GM12865 (cell line): ENCODE measurements at regions not wholly inside any gene's neighbourhood (a gene's known extent, or its start where the extent isn't known, plus 50 kb on each side); places are given as distances from the start of the nearest gene placed in this dataset.
"Not testable (repeated sequence)": the region's sequence is repeated elsewhere in the genome, so short reads cannot be mapped to it uniquely, and the experiment has no call there.

Experiments used
- DNase-seq: peaks from one replicate; pipeline ENCODE4 v3.0.0; 2010; ENCODE audit warnings: low read depth
- H3K4me3 ChIP-seq: 2 replicates; pipeline ENCODE4 v1.5.1; 2011; ENCODE audit warnings: mild to moderate bottlenecking, low read depth, low read length, control low read depth
- TF ChIP-seq, protein P1 (sequence below): IDR thresholded peaks from 2 replicates; pipeline ENCODE4 v1.5.1; 2011; ENCODE audit warnings: low read length, control low read depth, low read depth, inconsistent platforms; ENCODE audit not compliant: insufficient read depth; ENCODE audit errors: missing control alignments

DNA sequence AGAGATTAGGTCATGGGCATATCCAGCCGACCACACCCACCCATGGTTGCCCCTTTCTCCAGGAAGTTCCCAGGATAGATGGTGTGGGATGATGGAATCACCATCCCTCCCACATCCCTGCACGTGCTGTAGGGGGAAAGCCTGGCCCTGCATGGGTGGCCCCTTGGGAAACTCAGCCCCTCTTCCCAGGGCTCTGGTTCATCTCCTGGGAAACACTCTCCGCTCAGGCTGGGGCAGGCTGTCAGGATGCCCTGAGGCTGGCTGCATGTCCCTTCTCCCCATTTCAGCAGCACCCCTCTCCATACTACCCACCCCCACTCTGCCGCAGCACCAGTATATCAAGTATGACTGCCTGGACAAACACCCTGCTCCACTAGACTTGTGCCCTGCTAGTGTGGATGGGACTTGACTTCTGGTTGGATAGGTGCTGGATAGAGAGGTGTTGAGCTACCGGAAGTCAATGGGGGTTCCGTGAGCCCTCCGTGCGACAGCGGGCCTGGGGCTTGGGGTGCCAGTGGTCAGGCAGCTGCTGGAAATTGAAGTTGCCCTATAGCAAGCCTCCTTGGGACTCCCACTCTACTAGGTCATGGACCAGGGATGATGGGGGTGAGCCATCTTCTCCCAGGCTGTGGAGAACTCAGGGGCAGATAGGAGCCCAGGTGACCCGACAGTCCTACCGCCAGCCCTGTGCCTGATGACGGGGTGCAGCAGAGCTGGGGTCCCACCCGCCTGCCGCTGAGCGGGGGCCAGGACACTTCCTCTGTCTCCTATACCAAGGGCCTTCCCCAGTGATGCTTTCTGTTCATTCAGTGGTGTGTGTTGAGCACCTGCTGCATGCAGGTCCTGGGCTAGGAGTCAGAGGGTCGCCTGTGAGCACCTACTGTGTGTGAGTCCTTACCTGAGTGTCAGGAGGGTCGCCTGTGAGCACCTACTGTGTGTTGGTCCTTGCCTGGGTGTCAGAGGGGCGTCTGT, 69.4 kb upstream of the COL5A1 start:
- no peak overlapping the region for H3K4me3 ChIP-seq
- TF ChIP-seq, protein P1, sequence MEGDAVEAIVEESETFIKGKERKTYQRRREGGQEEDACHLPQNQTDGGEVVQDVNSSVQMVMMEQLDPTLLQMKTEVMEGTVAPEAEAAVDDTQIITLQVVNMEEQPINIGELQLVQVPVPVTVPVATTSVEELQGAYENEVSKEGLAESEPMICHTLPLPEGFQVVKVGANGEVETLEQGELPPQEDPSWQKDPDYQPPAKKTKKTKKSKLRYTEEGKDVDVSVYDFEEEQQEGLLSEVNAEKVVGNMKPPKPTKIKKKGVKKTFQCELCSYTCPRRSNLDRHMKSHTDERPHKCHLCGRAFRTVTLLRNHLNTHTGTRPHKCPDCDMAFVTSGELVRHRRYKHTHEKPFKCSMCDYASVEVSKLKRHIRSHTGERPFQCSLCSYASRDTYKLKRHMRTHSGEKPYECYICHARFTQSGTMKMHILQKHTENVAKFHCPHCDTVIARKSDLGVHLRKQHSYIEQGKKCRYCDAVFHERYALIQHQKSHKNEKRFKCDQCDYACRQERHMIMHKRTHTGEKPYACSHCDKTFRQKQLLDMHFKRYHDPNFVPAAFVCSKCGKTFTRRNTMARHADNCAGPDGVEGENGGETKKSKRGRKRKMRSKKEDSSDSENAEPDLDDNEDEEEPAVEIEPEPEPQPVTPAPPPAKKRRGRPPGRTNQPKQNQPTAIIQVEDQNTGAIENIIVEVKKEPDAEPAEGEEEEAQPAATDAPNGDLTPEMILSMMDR = no peak

GRCh38 chr9:134574686-134575085, 66.9 kb upstream of the COL5A1 start:
- H3K4me3 ChIP-seq, DNase-seq: not testable (repeated sequence)

More for the DNA sequence above, 69.4 kb upstream of the COL5A1 start:
- peak; percentile 9 for DNase-seq

- TF ChIP-seq, protein P1 = no peak
These were observed 66.3 kb upstream of the COL5A1 start for GRCh38 chr9:134575103-134575900.

DNA sequence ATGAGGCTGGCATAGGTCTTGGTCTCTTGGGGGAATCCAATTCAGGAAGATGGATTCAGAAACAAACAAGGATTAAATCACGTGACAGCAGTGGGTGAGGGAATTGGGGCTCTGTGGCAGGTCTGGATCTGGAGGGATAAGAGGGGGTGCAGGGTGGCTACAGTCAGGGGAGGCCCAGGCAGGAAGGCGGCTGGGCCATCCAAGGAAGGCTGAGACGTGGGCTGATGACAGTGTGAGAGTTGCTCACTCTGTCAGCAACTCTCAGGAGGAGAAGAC, 65.8 kb upstream of the COL5A1 start:
- DNase-seq = no peak
- TF ChIP-seq, protein P1 = no peak
- H3K4me3 ChIP-seq = no peak overlapping the region

More at GRCh38 chr9:134575103-134575900, 66.3 kb upstream of the COL5A1 start:
- no peak overlapping the region for H3K4me3 ChIP-seq
- no peak for DNase-seq

DNA sequence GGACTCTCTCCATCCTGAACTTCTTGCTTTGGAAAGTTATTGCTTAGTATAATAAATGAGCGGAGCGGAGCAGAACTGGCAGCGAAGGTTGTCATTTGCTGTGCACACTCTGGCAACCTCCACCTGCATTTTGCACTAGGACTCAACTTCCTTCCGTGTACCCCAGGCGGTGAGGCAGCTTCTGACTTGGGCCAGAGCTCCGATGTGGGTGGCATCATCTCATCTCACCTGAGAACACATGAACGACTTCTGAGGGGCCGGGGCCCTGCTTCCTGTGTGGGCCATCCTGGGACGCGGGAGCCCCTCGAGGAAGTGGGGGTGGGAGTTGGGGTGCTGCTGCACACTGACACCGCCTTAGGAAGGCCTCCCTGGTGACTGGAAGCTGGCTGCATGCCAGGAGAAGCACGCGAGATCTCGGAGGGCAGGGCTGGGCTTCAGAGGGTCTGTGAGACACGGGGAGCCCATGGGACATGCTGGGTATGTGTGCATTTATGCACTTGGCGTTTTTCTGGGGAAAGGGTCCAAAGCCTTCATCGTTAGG, 56.5 kb upstream of the COL5A1 start:
- no peak overlapping the region for H3K4me3 ChIP-seq
- no peak for DNase-seq
- TF ChIP-seq, protein P1 = no peak

- no peak overlapping the region for H3K4me3 ChIP-seq
- TF ChIP-seq, protein P1 = no peak
- no peak for DNase-seq
These were observed 55.6 kb upstream of the COL5A1 start for GRCh38 chr9:134585746-134586706.

DNA sequence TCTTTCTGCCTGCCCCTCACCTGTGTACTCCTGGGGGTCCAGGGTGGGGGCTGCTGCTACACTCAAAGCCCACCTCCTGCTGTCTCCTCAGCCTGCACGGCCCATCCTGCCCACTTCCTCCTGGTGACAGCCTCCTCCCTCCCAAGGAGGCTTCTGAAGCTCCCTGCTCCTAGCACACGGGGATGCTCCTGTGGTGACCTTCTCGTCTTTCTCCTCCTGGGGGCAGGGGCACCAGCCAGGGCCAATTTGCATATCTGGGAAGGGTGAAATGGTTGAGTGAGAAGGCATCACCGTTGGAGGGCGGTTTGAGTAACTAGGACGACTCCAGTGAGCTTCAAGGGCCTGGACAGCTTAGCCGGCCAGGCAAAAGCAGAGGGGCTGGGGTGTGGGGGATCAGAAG, 51.9 kb upstream of the COL5A1 start:
- H3K4me3 ChIP-seq = no peak overlapping the region
- DNase-seq = no peak
- TF ChIP-seq, protein P1 = no peak
